Adrenal gland (tissue), 5 donors: ENCODE measurements at regions not wholly inside any gene's neighbourhood (a gene's known extent, or its start where the extent isn't known, plus 50 kb on each side); places are given as distances from the start of the nearest gene placed in this dataset.

ENCODE experiments used
- CTCF ChIP-seq, 6 experiments: fragments of 450-650 bp in 4 of 6; fragments of 200-600 bp in 2 of 6; sonication (generic) in 1 of 6; IDR thresholded peaks; 1 replicate in 5 of 6; 2 replicates in 1 of 6; pipeline versions ENCODE4 v1.5.1 to v1.8.0; 2016 to 2021; ENCODE audit warnings: antibody characterized with exemption in 6 of 6, mild to moderate bottlenecking in 2 of 6, moderate library complexity in 1 of 6
- POLR2A ChIP-seq, 2 donors: fragments of 450-650 bp; IDR thresholded peaks; one replicate each; pipeline ENCODE4 v1.6.1; 2017; ENCODE audit warnings: antibody characterized with exemption in 2 of 2, mild to moderate bottlenecking in 2 of 2, moderate library complexity in 1 of 2
- donor health status: DM: no; HTN: no; CAD: no.

- TF ChIP-seq CTCF (IDR thresholded peaks at IDR 0.05) (no peak), POLR2A (IDR thresholded peaks at IDR 0.05) (no peak)
These were observed 59.5 kb upstream of the GGTA1 start for GRCh38 chr9:121559183-121559582.
